ENCODE measurements at regions not wholly inside any gene's neighbourhood (a gene's known extent, or its start where the extent isn't known, plus 50 kb on each side); places are given as distances from the start of the nearest gene placed in this dataset.

GRCh38 chr7:16301291-16301690, 120.0 kb downstream of the CRPPA start (continued):
- TF ChIP-seq ATF3 (IDR thresholded peaks at IDR 0.05) (no peak), TAF1 (conservative IDR thresholded peaks at IDR 0.05) (no peak), MAX (IDR thresholded peaks at IDR 0.05) (no peak), NR2F2 (IDR thresholded peaks at IDR 0.05) (no peak), HNF4G (IDR thresholded peaks at IDR 0.05) (no peak), JUND (IDR thresholded peaks at IDR 0.05) (no peak)

- no peaks in the 10 kb centered on the region for H3K4me1 ChIP-seq (ENCODE audit: control insufficient read depth in 4 of 4, insufficient read depth in 4 of 4, low read length in 3 of 4)
- WGBS, result 83% methylated on average over 3 of the region's 3 CpGs
- no peaks in the 10 kb centered on the region for H3K27me3 ChIP-seq (ENCODE audit: control insufficient read depth in 4 of 4, insufficient read depth in 4 of 4, low read length in 3 of 4)
- DNase-seq (ENCODE audit: low spot score), result no peak
- no peak overlapping the region for H3K27ac ChIP-seq (ENCODE audit: low read depth in 1 of 2, low read length in 2 of 2)
- H3K9me3 ChIP-seq (ENCODE audit: control insufficient read depth in 4 of 4, low read length in 3 of 4), result no peaks in the 10 kb centered on the region
- no peaks in the 10 kb centered on the region for H3K36me3 ChIP-seq (ENCODE audit: control insufficient read depth in 4 of 4, insufficient read depth in 3 of 4, low read depth in 1 of 4, low read length in 3 of 4)
- H3K4me3 ChIP-seq (ENCODE audit: low read depth in 1 of 3, low read length in 3 of 3), result no peak overlapping the region
- TF ChIP-seq REST (IDR thresholded peaks at IDR 0.05), result no peak
- no peak for TF ChIP-seq YY1 (IDR thresholded peaks at IDR 0.05)
- no peak for TF ChIP-seq RXRA (IDR thresholded peaks at IDR 0.05)
- no peak for TF ChIP-seq HNF4G (IDR thresholded peaks at IDR 0.05)
- no peak for TF ChIP-seq GABPA (IDR thresholded peaks at IDR 0.05 in 1 of 2, conservative IDR thresholded peaks at IDR 0.05 in 1 of 2)
- TF ChIP-seq MAX (IDR thresholded peaks at IDR 0.05), result no peak
- TF ChIP-seq ATF3 (IDR thresholded peaks at IDR 0.05), result no peak
- TF ChIP-seq FOXA2 (IDR thresholded peaks at IDR 0.05), result no peak
- no peak for TF ChIP-seq FOXA1 (IDR thresholded peaks at IDR 0.05)
- TF ChIP-seq JUND (IDR thresholded peaks at IDR 0.05), result no peak
- H3K9ac ChIP-seq (ENCODE audit: low read depth in 1 of 2, low read length in 2 of 2), result no peak overlapping the region
These were observed 120.9 kb downstream of the CRPPA start for GRCh38 chr7:16300361-16300895.

GRCh38 chr7:16299853-16300252, 121.5 kb downstream of the CRPPA start:
- Histone ChIP-seq H3K9me3 (ENCODE audit: control insufficient read depth in 4 of 4, low read length in 3 of 4) (no peaks in the 10 kb centered on the region), H3K27me3 (ENCODE audit: control insufficient read depth in 4 of 4, insufficient read depth in 4 of 4, low read length in 3 of 4) (no peaks in the 10 kb centered on the region), H3K9ac (ENCODE audit: low read depth in 1 of 2, low read length in 2 of 2) (no peak overlapping the region), H3K36me3 (ENCODE audit: control insufficient read depth in 4 of 4, insufficient read depth in 3 of 4, low read depth in 1 of 4, low read length in 3 of 4) (no peaks in the 10 kb centered on the region), H3K4me1 (ENCODE audit: control insufficient read depth in 4 of 4, insufficient read depth in 4 of 4, low read length in 3 of 4) (no peaks in the 10 kb centered on the region), H3K4me3 (ENCODE audit: low read depth in 1 of 3, low read length in 3 of 3) (no peak overlapping the region), H3K27ac (ENCODE audit: low read depth in 1 of 2, low read length in 2 of 2) (no peak overlapping the region)
- no peak for DNase-seq (ENCODE audit: low spot score)
- TF ChIP-seq GABPA (IDR thresholded peaks at IDR 0.05 in 1 of 2, conservative IDR thresholded peaks at IDR 0.05 in 1 of 2) (no peak), NR2F2 (IDR thresholded peaks at IDR 0.05) (no peak), ZBTB33 (IDR thresholded peaks at IDR 0.05) (no peak)
- 76% methylated on average over 5 of the region's 5 CpGs for WGBS

Measured in liver (tissue), 7 donors.